IgD-negative memory B cell (primary cell): ENCODE measurements at regions not wholly inside any gene's neighbourhood (a gene's known extent, or its start where the extent isn't known, plus 50 kb on each side); places are given as distances from the start of the nearest gene placed in this dataset.

ENCODE experiments used
- H3K27ac Mint-ChIP-seq, 3 donors: one replicate each; pipeline ENCODE4 v1.8.0; 2020 to 2022; ENCODE audit warnings: mild to moderate bottlenecking in 3 of 3, mixed read lengths in 3 of 3, moderate library complexity in 1 of 3
- H3K27me3 Mint-ChIP-seq: one replicate; pipeline ENCODE4 v1.8.0; 2021; ENCODE audit warnings: mixed read lengths
- H3K36me3 Mint-ChIP-seq: one replicate; pipeline ENCODE4 v1.8.0; 2020; ENCODE audit warnings: mild to moderate bottlenecking, mixed read lengths
- H3K4me1 Mint-ChIP-seq, 3 donors: one replicate each; pipeline ENCODE4 v1.8.0; 2020 to 2022; ENCODE audit warnings: mixed read lengths in 3 of 3, mild to moderate bottlenecking in 1 of 3
- H3K4me3 Mint-ChIP-seq, 4 donors: one replicate each; pipeline ENCODE4 v1.8.0; 2020 to 2022; ENCODE audit warnings: mild to moderate bottlenecking in 4 of 4, mixed read lengths in 4 of 4, moderate library complexity in 3 of 4
- H3K9me3 Mint-ChIP-seq, 3 donors: one replicate each; pipeline ENCODE4 v1.8.0; 2020 to 2021; ENCODE audit warnings: mixed read lengths in 3 of 3, mild to moderate bottlenecking in 1 of 3

DNA sequence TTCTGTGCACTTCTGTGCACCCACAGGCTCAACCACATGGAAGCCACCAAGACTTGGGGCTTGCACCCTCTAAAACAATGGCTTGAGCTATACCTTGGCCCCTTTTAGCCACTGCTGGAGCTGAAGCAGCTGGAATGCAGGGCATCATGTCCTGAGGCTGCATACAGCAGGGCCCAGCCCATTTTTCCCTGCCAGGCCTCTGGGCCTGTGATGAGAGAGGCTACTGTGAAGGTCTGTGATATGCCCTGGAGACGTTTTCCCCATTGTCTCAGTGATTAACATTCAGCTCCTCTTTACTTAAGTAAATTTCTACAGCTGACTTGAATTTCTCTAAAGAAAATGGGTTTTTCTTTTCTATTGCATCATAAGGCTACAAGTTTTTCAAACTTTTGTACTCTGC, 134.0 kb upstream of the EGFLAM start:
- peaks cover 2% of the 10 kb centered on the region for H3K36me3 Mint-ChIP-seq
- no peak overlapping the region for H3K4me3 Mint-ChIP-seq
- no peak overlapping the region for H3K27ac Mint-ChIP-seq
- peaks cover 1 to 10% (median 3%) of the 10 kb centered on the region in 3 donors for H3K9me3 Mint-ChIP-seq
- H3K27me3 Mint-ChIP-seq = no peaks in the 10 kb centered on the region
- H3K4me1 Mint-ChIP-seq = no peaks in the 10 kb centered on the region

DNA sequence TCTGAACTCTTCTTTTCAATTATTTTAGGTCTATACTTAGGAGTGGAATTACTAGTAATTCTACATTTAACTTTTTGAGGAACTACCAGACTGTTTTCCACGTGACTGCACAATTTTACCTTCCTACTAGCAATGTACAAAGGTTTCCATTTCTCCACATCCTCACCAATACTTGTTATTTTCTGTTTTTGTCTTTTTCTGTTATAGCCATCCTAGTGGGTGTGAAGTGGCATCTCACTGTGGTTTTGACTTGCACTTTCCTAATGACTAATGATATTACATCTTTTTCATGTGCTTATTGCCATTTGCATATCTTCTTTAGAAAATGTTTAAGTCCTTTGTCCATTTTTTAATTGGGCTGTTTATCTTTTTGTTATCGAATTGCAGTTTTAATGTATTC, 136.9 kb upstream of the EGFLAM start:
- H3K4me1 Mint-ChIP-seq = no peaks in the 10 kb centered on the region
- no peak overlapping the region for H3K27ac Mint-ChIP-seq
- peaks cover 0 to 10% (median 3%) of the 10 kb centered on the region in 3 donors for H3K9me3 Mint-ChIP-seq
- peaks cover 2% of the 10 kb centered on the region for H3K27me3 Mint-ChIP-seq
- H3K4me3 Mint-ChIP-seq = no peak overlapping the region
- peaks cover 2% of the 10 kb centered on the region for H3K36me3 Mint-ChIP-seq

GRCh38 chr5:38119836-38120235, 138.5 kb upstream of the EGFLAM start:
- Mint-ChIP-seq H3K4me1 (no peaks in the 10 kb centered on the region), H3K27me3 (peaks cover 4% of the 10 kb centered on the region), H3K9me3 (peaks cover 0 to 10% (median 3%) of the 10 kb centered on the region in 3 donors), H3K27ac (no peak overlapping the region), H3K4me3 (no peak overlapping the region), H3K36me3 (peaks cover under 1% of the 10 kb centered on the region)

GRCh38 chr5:38117784-38118479, 140.4 kb upstream of the EGFLAM start:
- H3K36me3 Mint-ChIP-seq = no peaks in the 10 kb centered on the region
- no peak overlapping the region for H3K4me3 Mint-ChIP-seq
- H3K9me3 Mint-ChIP-seq = peaks cover 0 to 10% (median 3%) of the 10 kb centered on the region in 3 donors
- peaks cover 6% of the 10 kb centered on the region for H3K27me3 Mint-ChIP-seq
- no peak overlapping the region for H3K27ac Mint-ChIP-seq
- H3K4me1 Mint-ChIP-seq = no peaks in the 10 kb centered on the region

GRCh38 chr5:38115318-38115827, 143.0 kb upstream of the EGFLAM start:
- Mint-ChIP-seq H3K4me3 (no peak overlapping the region), H3K27ac (no peak overlapping the region), H3K9me3 (no peaks in the 10 kb centered on the region), H3K27me3 (peaks cover 6% of the 10 kb centered on the region), H3K4me1 (no peaks in the 10 kb centered on the region), H3K36me3 (no peaks in the 10 kb centered on the region)

DNA sequence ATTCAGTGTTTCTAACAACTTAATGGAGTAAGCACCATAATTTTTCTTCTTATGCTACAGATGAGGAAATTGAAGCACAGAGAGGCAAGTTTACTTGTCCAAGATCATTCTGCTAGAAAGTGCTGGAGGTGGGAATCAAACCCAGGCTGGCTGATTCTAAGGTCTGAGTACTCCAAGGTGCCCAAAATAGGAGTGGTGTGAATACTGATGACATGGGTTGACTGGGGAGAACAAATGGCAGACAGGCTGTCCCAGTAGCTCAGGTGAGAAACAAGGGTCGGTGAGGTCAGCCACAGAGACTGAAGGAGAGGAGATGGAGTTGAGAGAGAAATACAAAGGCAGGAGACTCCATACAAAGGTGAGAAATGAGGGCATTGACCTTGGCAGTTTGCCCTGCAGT, 144.5 kb upstream of the EGFLAM start:
- Mint-ChIP-seq H3K9me3 (no peaks in the 10 kb centered on the region), H3K27ac (no peak overlapping the region), H3K27me3 (peaks cover 6% of the 10 kb centered on the region), H3K4me3 (no peak overlapping the region), H3K36me3 (no peaks in the 10 kb centered on the region), H3K4me1 (no peaks in the 10 kb centered on the region)

GRCh38 chr5:38113456-38113855, 144.9 kb upstream of the EGFLAM start:
- Mint-ChIP-seq H3K27ac (no peak overlapping the region), H3K4me1 (no peaks in the 10 kb centered on the region), H3K9me3 (no peaks in the 10 kb centered on the region), H3K4me3 (no peak overlapping the region), H3K36me3 (no peaks in the 10 kb centered on the region), H3K27me3 (peaks cover 6% of the 10 kb centered on the region)

- Mint-ChIP-seq H3K4me1 (no peaks in the 10 kb centered on the region), H3K9me3 (no peaks in the 10 kb centered on the region), H3K36me3 (no peaks in the 10 kb centered on the region), H3K27ac (no peak overlapping the region), H3K4me3 (no peak overlapping the region), H3K27me3 (peaks cover 6% of the 10 kb centered on the region)
Observed at GRCh38 chr5:38112938-38113337, 145.4 kb upstream of the EGFLAM start.

GRCh38 chr5:38110130-38110529, 148.2 kb upstream of the EGFLAM start:
- Mint-ChIP-seq H3K4me1 (no peaks in the 10 kb centered on the region), H3K9me3 (no peaks in the 10 kb centered on the region), H3K4me3 (no peak overlapping the region), H3K27me3 (peaks cover 3% of the 10 kb centered on the region), H3K27ac (no peak overlapping the region), H3K36me3 (no peaks in the 10 kb centered on the region)

DNA sequence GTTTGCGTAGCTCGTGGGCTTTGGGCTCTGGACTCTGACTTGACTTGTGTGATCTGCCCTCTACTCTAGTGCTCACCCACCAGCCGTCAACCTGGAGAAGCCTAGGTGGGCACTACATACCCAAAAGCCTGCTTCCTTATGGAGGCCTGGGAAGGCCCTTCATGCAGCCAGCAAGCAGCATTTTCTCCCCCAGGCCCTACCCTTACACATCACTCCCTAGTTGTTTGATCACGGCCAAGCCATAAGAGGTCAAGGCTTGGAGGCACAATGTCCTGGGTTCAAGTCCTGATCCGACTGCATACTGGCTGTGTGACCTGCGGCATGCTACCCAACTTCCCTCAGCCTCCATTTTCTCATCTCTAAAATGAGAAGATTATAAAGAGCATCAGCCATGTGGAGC, 151.3 kb upstream of the EGFLAM start:
- Mint-ChIP-seq H3K4me3 (peak overlapping the region in 1 of 4 donors; percentile 66), H3K27me3 (no peaks in the 10 kb centered on the region), H3K36me3 (no peaks in the 10 kb centered on the region)

GRCh38 chr5:38105801-38106200, 152.6 kb upstream of the EGFLAM start:
- Mint-ChIP-seq H3K4me3 (no peak overlapping the region), H3K27me3 (no peaks in the 10 kb centered on the region), H3K27ac (no peak overlapping the region), H3K36me3 (no peaks in the 10 kb centered on the region), H3K4me1 (no peaks in the 10 kb centered on the region), H3K9me3 (peaks cover 0 to 3% (median 0%) of the 10 kb centered on the region in 3 donors)

More for the DNA sequence above, 151.3 kb upstream of the EGFLAM start:
- Mint-ChIP-seq H3K27ac (no peak overlapping the region), H3K4me1 (no peaks in the 10 kb centered on the region), H3K9me3 (no peaks in the 10 kb centered on the region)

DNA sequence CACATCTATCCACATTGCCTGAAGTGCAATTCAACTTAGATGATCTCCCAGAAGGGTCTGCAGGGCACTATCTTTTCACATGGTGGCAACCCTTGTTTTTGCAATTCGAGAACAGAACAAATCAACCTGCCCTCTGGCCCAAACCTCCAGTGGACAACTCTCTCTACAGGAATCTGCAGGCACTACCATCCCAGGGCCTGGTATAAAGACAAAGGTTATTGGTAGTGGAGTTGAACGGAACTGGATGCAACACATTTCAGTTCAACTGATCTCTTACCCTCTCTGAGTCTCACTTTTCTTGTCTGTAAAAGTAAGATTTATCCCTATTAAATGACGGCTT, 153.2 kb upstream of the EGFLAM start:
- Mint-ChIP-seq H3K27me3 (no peaks in the 10 kb centered on the region), H3K4me1 (no peaks in the 10 kb centered on the region), H3K36me3 (no peaks in the 10 kb centered on the region), H3K4me3 (no peak overlapping the region), H3K27ac (no peak overlapping the region), H3K9me3 (peaks cover 0 to 4% (median 0%) of the 10 kb centered on the region in 3 donors)

DNA sequence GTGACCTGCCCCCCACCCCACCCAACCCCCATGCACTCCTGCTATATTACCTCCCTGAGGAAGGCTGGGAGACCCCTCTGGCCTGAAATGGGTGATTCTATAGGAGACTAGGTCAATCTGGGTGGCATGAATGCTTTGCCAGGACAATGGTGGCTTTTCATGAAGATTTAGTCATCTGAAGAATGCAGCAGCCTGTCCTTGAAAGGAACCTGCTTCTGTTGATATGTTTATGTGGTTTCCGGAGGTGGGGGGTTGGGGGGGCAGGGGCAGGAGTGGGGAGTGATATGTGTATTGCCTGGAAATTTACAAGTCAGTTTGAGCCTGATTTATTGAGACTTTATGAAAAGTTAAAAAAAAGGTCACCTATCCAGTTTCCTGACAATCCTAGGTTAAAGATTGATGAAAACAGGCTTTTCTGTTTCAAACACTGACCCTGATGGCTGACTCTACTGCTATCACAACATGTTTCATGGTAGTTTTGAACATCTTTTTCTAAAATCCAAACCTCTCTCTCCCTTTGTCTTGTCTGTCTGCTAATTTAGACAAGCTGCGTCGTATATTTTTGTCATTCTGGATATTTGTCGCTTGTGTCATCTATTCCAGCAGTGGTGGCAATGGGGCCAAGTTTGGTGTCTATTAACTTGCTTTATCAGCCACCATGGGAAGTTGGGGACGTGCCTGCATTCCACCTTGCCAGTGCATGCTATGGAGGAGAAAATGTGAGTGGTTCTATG, 153.7 kb upstream of the EGFLAM start:
- no peak overlapping the region for H3K27ac Mint-ChIP-seq
- no peaks in the 10 kb centered on the region for H3K36me3 Mint-ChIP-seq
- H3K27me3 Mint-ChIP-seq = no peaks in the 10 kb centered on the region
- peaks cover 0 to 4% (median 0%) of the 10 kb centered on the region in 3 donors for H3K9me3 Mint-ChIP-seq
- H3K4me1 Mint-ChIP-seq = no peaks in the 10 kb centered on the region
- no peak overlapping the region for H3K4me3 Mint-ChIP-seq

- H3K4me3 Mint-ChIP-seq = no peak overlapping the region
- no peak overlapping the region for H3K27ac Mint-ChIP-seq
- H3K9me3 Mint-ChIP-seq = peaks cover 0 to 4% (median 0%) of the 10 kb centered on the region in 3 donors
- no peaks in the 10 kb centered on the region for H3K4me1 Mint-ChIP-seq
- H3K36me3 Mint-ChIP-seq = no peaks in the 10 kb centered on the region
- no peaks in the 10 kb centered on the region for H3K27me3 Mint-ChIP-seq
Observed at GRCh38 chr5:38101897-38102296, 156.5 kb upstream of the EGFLAM start.

GRCh38 chr5:38099205-38100168, 158.9 kb upstream of the EGFLAM start:
- Mint-ChIP-seq H3K27ac (no peak overlapping the region), H3K4me1 (peaks cover 0 to 1% (median 0%) of the 10 kb centered on the region in 3 donors), H3K9me3 (peaks cover 0 to 4% (median 0%) of the 10 kb centered on the region in 3 donors), H3K36me3 (no peaks in the 10 kb centered on the region), H3K4me3 (no peak overlapping the region), H3K27me3 (peaks cover 4% of the 10 kb centered on the region)
